Peyer's patch (tissue), 4 donors: ENCODE measurements at regions not wholly inside any gene's neighbourhood (a gene's known extent, or its start where the extent isn't known, plus 50 kb on each side); places are given as distances from the start of the nearest gene placed in this dataset.

Source experiments
- POLR2A ChIP-seq, 2 donors: fragments of 450-650 bp; IDR thresholded peaks; one replicate each; pipeline ENCODE4 v1.5.1; 2017; ENCODE audit warnings: antibody characterized with exemption in 2 of 2, mild to moderate bottlenecking in 2 of 2, moderate library complexity in 2 of 2
- TF ChIP-seq, protein P1 (sequence below), 6 experiments: fragments of 450-650 bp in 4 of 6; fragments of 200-600 bp in 2 of 6; sonication (generic) in 1 of 6; IDR thresholded peaks; one replicate each; pipeline ENCODE4 v1.5.1; 2017 to 2019; ENCODE audit warnings: antibody characterized with exemption in 6 of 6, mild to moderate bottlenecking in 3 of 6, moderate library complexity in 1 of 6

GRCh38 chr15:95024351-95024750, 793.0 kb downstream of the MCTP2 start:
- TF ChIP-seq, protein P1, sequence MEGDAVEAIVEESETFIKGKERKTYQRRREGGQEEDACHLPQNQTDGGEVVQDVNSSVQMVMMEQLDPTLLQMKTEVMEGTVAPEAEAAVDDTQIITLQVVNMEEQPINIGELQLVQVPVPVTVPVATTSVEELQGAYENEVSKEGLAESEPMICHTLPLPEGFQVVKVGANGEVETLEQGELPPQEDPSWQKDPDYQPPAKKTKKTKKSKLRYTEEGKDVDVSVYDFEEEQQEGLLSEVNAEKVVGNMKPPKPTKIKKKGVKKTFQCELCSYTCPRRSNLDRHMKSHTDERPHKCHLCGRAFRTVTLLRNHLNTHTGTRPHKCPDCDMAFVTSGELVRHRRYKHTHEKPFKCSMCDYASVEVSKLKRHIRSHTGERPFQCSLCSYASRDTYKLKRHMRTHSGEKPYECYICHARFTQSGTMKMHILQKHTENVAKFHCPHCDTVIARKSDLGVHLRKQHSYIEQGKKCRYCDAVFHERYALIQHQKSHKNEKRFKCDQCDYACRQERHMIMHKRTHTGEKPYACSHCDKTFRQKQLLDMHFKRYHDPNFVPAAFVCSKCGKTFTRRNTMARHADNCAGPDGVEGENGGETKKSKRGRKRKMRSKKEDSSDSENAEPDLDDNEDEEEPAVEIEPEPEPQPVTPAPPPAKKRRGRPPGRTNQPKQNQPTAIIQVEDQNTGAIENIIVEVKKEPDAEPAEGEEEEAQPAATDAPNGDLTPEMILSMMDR (IDR thresholded peaks at IDR 0.05), result peak in 1 of 6 experiments; percentile 3
- no peak for TF ChIP-seq POLR2A (IDR thresholded peaks at IDR 0.05)
